H1 (cell line): ENCODE measurements at regions not wholly inside any gene's neighbourhood (a gene's known extent, or its start where the extent isn't known, plus 50 kb on each side); places are given as distances from the start of the nearest gene placed in this dataset.

ENCODE experiments used
- CTCF ChIA-PET: fragments of 300-600 bp; sonication (Branson Sonifier 250); formaldehyde crosslinking; loops from one replicate; lab custom pipeline; 2021; ENCODE audit not compliant: partially characterized antibody; lab: Charles Lee
- POLR2A ChIA-PET: fragments of 300-600 bp; sonication (Branson Sonifier 250); formaldehyde crosslinking; loops from one replicate; lab custom pipeline; 2021; ENCODE audit warnings: inconsistent platforms; ENCODE audit not compliant: partially characterized antibody; lab: Charles Lee
- DNase-seq, 2 experiments: peaks; one replicate each; pipeline versions ENCODE4 v3.0.0 to v3.0.0-alpha.2; 2010 to 2022; ENCODE audit warnings: low spot score in 2 of 2, low read depth in 1 of 2, mixed read lengths in 1 of 2
- FAIRE-seq: peaks from 2 replicates; lab custom pipeline; 2011; peaks lifted over from hg19 to GRCh38; lab: Jason Lieb, UNC
- H2AFZ ChIP-seq: 2 replicates; pipeline ENCODE4 v1.8.1; 2012; ENCODE audit warnings: low read length, inconsistent platforms
- H2AK5ac ChIP-seq: 2 replicates; pipeline ENCODE4 v1.6.1; 2013; ENCODE audit warnings: low read depth, low read length
- H2BK120ac ChIP-seq: replicated peaks from 2 replicates; pipeline ENCODE3; 2013; ENCODE audit warnings: low read depth, low read length, inconsistent platforms
- H2BK12ac ChIP-seq: 2 replicates; pipeline ENCODE4 v1.6.1; 2013; ENCODE audit warnings: low read depth, low read length
- H2BK15ac ChIP-seq: 2 replicates; pipeline ENCODE4 v1.6.1; 2013; ENCODE audit warnings: low read length
- H2BK20ac ChIP-seq: 2 replicates; pipeline ENCODE4 v1.6.1; 2013; ENCODE audit warnings: low read length
- H2BK5ac ChIP-seq: 2 replicates; pipeline ENCODE4 v1.6.1; 2013; ENCODE audit warnings: low read depth, low read length
- H3K14ac ChIP-seq: 2 replicates; pipeline ENCODE4 v1.6.1; 2013; ENCODE audit warnings: inconsistent platforms; ENCODE audit not compliant: insufficient read length
- H3K18ac ChIP-seq: 2 replicates; pipeline ENCODE4 v1.6.1; 2013; ENCODE audit warnings: low read length; ENCODE audit errors: extremely low read depth
- H3K23ac ChIP-seq: 2 replicates; pipeline ENCODE4 v1.6.1; 2013; ENCODE audit warnings: inconsistent platforms; ENCODE audit not compliant: insufficient read length
- H3K23me2 ChIP-seq: 2 replicates; pipeline ENCODE4 v1.6.1; 2013; ENCODE audit warnings: low read depth, low read length
- H3K27ac ChIP-seq: 2 replicates; pipeline ENCODE4 v1.6.1; 2011; ENCODE audit warnings: low read depth, low read length, inconsistent platforms
- H3K27me3 ChIP-seq, 4 experiments: replicated peaks in 1 of 4; 1 replicate in 1 of 4; 2 replicates in 3 of 4; pipeline versions ENCODE4 v1.6.1 to v1.8.1; 2011 to 2013; ENCODE audit warnings: low read length in 3 of 4, mild to moderate bottlenecking in 3 of 4, inconsistent platforms in 2 of 4, mixed read lengths in 2 of 4, moderate library complexity in 1 of 4; ENCODE audit not compliant: control insufficient read depth in 3 of 4, insufficient read depth in 3 of 4; ENCODE audit errors: extremely low read depth in 1 of 4
- H3K36me3 ChIP-seq, 4 experiments: 2 replicates each; pipeline versions ENCODE4 v1.6.1 to v1.8.1; 2011 to 2013; ENCODE audit warnings: mild to moderate bottlenecking in 4 of 4, low read length in 3 of 4, moderate library complexity in 2 of 4, control low read depth in 1 of 4, inconsistent platforms in 1 of 4; ENCODE audit not compliant: insufficient read depth in 4 of 4, control insufficient read depth in 2 of 4
- H3K4ac ChIP-seq: replicated peaks from 2 replicates; pipeline ENCODE3; 2013; ENCODE audit warnings: low read length, low read depth, mixed read lengths, inconsistent platforms; ENCODE audit not compliant: insufficient read length
- H3K4me1 ChIP-seq, 4 experiments: replicated peaks in 1 of 4; 1 replicate in 1 of 4; 2 replicates in 3 of 4; pipeline versions ENCODE4 v1.6.1 to v1.8.1; 2011 to 2013; ENCODE audit warnings: low read length in 3 of 4, inconsistent platforms in 2 of 4, mixed read lengths in 1 of 4; ENCODE audit not compliant: insufficient read depth in 4 of 4, control insufficient read depth in 3 of 4
- H3K4me2 ChIP-seq, 2 experiments: 2 replicates each; pipeline versions ENCODE4 v1.6.1 to v1.8.1; 2011 to 2013; ENCODE audit warnings: low read depth in 2 of 2, low read length in 2 of 2, control low read depth in 1 of 2, inconsistent platforms in 1 of 2, mild to moderate bottlenecking in 1 of 2; ENCODE audit not compliant: insufficient read depth in 1 of 2
- H3K4me3 ChIP-seq, 4 experiments: fragments of 200-600, 300-600 bp in 1 of 4; sonication (generic), shearing (Covaris generic), sonication (Bioruptor Twin) in 1 of 4; 2 replicates each; pipeline versions ENCODE4 v1.5.1 to v1.8.1; 2011 to 2016; ENCODE audit warnings: low read length in 4 of 4, low read depth in 3 of 4, control low read depth in 2 of 4, inconsistent platforms in 2 of 4, mild to moderate bottlenecking in 2 of 4, mixed read lengths in 1 of 4, moderate library complexity in 1 of 4; ENCODE audit not compliant: insufficient read depth in 2 of 4; ENCODE audit errors: extremely low read depth in 1 of 4
- H3K56ac ChIP-seq: replicated peaks from 2 replicates; pipeline ENCODE3; 2013; ENCODE audit warnings: low read depth, mild to moderate bottlenecking, mixed read lengths, low read length, inconsistent platforms; ENCODE audit not compliant: insufficient read length
- H3K79me1 ChIP-seq: 2 replicates; pipeline ENCODE4 v1.6.1; 2013; ENCODE audit warnings: low read depth, low read length, control low read depth
- H3K79me2 ChIP-seq, 2 experiments: 2 replicates each; pipeline versions ENCODE4 v1.6.1 to v1.8.1; 2012 to 2013; ENCODE audit warnings: low read length in 2 of 2, mild to moderate bottlenecking in 2 of 2, inconsistent platforms in 1 of 2; ENCODE audit not compliant: insufficient read depth in 2 of 2, control insufficient read depth in 1 of 2
- H3K9ac ChIP-seq, 4 experiments: replicated peaks in 1 of 4; 1 replicate in 1 of 4; 2 replicates in 3 of 4; pipeline versions ENCODE4 v1.6.1 to v1.8.1; 2011 to 2013; ENCODE audit warnings: low read depth in 3 of 4, low read length in 3 of 4, control low read depth in 2 of 4, mild to moderate bottlenecking in 2 of 4, moderate library complexity in 2 of 4, inconsistent platforms in 1 of 4; ENCODE audit errors: extremely low read depth in 1 of 4
- H3K9me3 ChIP-seq, 2 experiments: 2 replicates each; pipeline versions ENCODE4 v1.6.1 to v1.8.1; 2012 to 2013; ENCODE audit warnings: mild to moderate bottlenecking in 2 of 2, moderate library complexity in 2 of 2, control low read depth in 1 of 2, inconsistent platforms in 1 of 2, low read depth in 1 of 2, low read length in 1 of 2, mixed read lengths in 1 of 2; ENCODE audit not compliant: insufficient read depth in 2 of 2
- H4K20me1 ChIP-seq, 2 experiments: replicated peaks in 1 of 2; 2 replicates each; pipeline versions ENCODE3 to v1.8.1; 2011 to 2013; ENCODE audit warnings: inconsistent platforms in 2 of 2, low read length in 2 of 2, mild to moderate bottlenecking in 1 of 2; ENCODE audit not compliant: insufficient read depth in 2 of 2, control insufficient read depth in 1 of 2
- H4K5ac ChIP-seq: 2 replicates; pipeline ENCODE4 v1.6.1; 2013; ENCODE audit warnings: low read length, low read depth, mixed read lengths, inconsistent platforms; ENCODE audit not compliant: insufficient read length
- H4K8ac ChIP-seq: 2 replicates; pipeline ENCODE4 v1.8.0; 2013; ENCODE audit warnings: mild to moderate bottlenecking, moderate library complexity, low read length, inconsistent platforms; ENCODE audit not compliant: insufficient read depth; ENCODE audit errors: extremely low read depth
- H4K91ac ChIP-seq: replicated peaks from 2 replicates; pipeline ENCODE3; 2013; ENCODE audit warnings: low read length, mixed read lengths, inconsistent platforms; ENCODE audit not compliant: insufficient read length
- ASH2L ChIP-seq: fragments of 200-600, 300-600 bp; sonication (generic); IDR thresholded peaks from one replicate; pipeline ENCODE4 v1.7.1; 2017; ENCODE audit warnings: low read length
- BRCA1 ChIP-seq: IDR thresholded peaks from 2 replicates; pipeline ENCODE4 v1.6.1; 2012; ENCODE audit warnings: low read depth, low read length, improper control_type of control experiment
- KDM1A ChIP-seq: fragments of 200-600, 300-600 bp; sonication (generic); IDR thresholded peaks from 2 replicates; pipeline ENCODE4 v1.7.1; 2016; ENCODE audit warnings: mild to moderate bottlenecking, low read length, borderline replicate concordance
- KDM4A ChIP-seq: IDR thresholded peaks from one replicate; pipeline ENCODE4 v1.7.1; 2012; ENCODE audit warnings: low read depth, mild to moderate bottlenecking, moderate library complexity, low read length, inconsistent platforms; ENCODE audit not compliant: severe bottlenecking
- MAFK ChIP-seq: IDR thresholded peaks from 2 replicates; pipeline ENCODE4 v1.6.1; 2012; ENCODE audit warnings: low read depth, mild to moderate bottlenecking, improper control_type of control experiment, low read length
- NANOG ChIP-seq: IDR thresholded peaks from 2 replicates; pipeline ENCODE4 v1.6.1; 2011; ENCODE audit warnings: low read length, low read depth, mild to moderate bottlenecking, inconsistent platforms; ENCODE audit not compliant: insufficient read depth, poor library complexity, severe bottlenecking
- PHF8 ChIP-seq: fragments of 200-600 bp; sonication (generic); conservative IDR thresholded peaks from 2 replicates; pipeline ENCODE4 v1.7.1; 2012; ENCODE audit warnings: low read depth, mild to moderate bottlenecking, inconsistent platforms, low read length, moderate library complexity
- RAD21 ChIP-seq, 2 experiments: IDR thresholded peaks in 1 of 2; conservative IDR thresholded peaks in 1 of 2; 2 replicates each; pipeline ENCODE4 v1.6.1; 2011; ENCODE audit warnings: low read depth in 2 of 2, low read length in 2 of 2, improper control_type of control experiment in 1 of 2, inconsistent platforms in 1 of 2, mild to moderate bottlenecking in 1 of 2, moderate library complexity in 1 of 2
- RFX5 ChIP-seq: IDR thresholded peaks from 2 replicates; pipeline ENCODE4 v1.6.1; 2011; ENCODE audit warnings: low read depth, low read length, improper control_type of control experiment, borderline replicate concordance
- RXRA ChIP-seq: IDR thresholded peaks from 2 replicates; pipeline ENCODE4 v1.6.1; 2011; ENCODE audit warnings: low read depth, mild to moderate bottlenecking, low read length, moderate library complexity; ENCODE audit not compliant: insufficient read depth
- SIRT6 ChIP-seq: IDR thresholded peaks from one replicate; pipeline ENCODE4 v1.7.1; 2012; ENCODE audit warnings: low read length, inconsistent platforms
- SRF ChIP-seq: IDR thresholded peaks from 2 replicates; pipeline ENCODE4 v1.6.1; 2011; ENCODE audit warnings: mild to moderate bottlenecking, low read depth, low read length, moderate library complexity
- TAF7 ChIP-seq: optimal IDR thresholded peaks from 2 replicates; pipeline ENCODE3; 2011; ENCODE audit warnings: low read depth, mild to moderate bottlenecking, inconsistent platforms, low read length, moderate library complexity, borderline replicate concordance
- YY1 ChIP-seq: IDR thresholded peaks from 2 replicates; pipeline ENCODE4 v1.6.1; 2011; ENCODE audit warnings: low read depth, mild to moderate bottlenecking, low read length
- ZNF274 ChIP-seq: IDR thresholded peaks from 2 replicates; pipeline ENCODE4 v1.7.0; 2012; ENCODE audit warnings: low read length, borderline replicate concordance; ENCODE audit errors: extremely low read depth
- TF ChIP-seq, protein P1 (sequence below): IDR thresholded peaks from 2 replicates; pipeline ENCODE4 v1.6.1; 2012; ENCODE audit warnings: inconsistent platforms

DNA sequence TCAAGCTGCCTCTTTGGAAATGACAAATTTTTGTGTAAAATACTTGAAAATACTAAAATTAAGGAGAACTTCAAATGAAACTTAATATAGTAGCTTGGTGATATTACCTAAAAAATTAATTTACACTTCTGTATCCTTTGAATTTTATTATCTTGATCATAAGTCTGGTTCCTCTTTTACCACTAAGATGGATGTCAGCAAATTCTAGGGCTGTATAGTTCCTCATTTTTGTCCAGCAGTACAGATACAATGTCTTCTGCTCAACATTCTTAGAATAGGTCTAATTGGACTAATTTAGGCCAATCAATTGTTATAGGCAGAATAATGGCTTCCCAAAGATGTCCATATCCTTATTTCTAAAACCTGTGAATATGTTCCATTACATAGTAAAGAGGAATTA is 1298.0 kb upstream of the RAG2 start:
- Histone ChIP-seq H4K5ac (no peak overlapping the region), H3K36me3 (peaks cover 0 to 4% (median 0%) of the 10 kb centered on the region in 4 experiments; a peak in 3 of 8 replicates), H4K91ac (no peak overlapping the region), H2AFZ (no peak overlapping the region), H3K56ac (no peak overlapping the region), H3K79me2 (no peaks in the 10 kb centered on the region), H3K4me3 (no peak overlapping the region), H3K23ac (no peak overlapping the region), H3K18ac (no peak overlapping the region), H3K4me1 (no peaks in the 10 kb centered on the region), H2BK5ac (no peak overlapping the region), H2BK20ac (no peak overlapping the region), H3K14ac (no peak overlapping the region), H3K4me2 (no peak overlapping the region), H2BK120ac (no peak overlapping the region), H3K27me3 (no peaks in the 10 kb centered on the region), H4K20me1 (no peaks in the 10 kb centered on the region), H3K4ac (no peak overlapping the region), H3K23me2 (no peaks in the 10 kb centered on the region), H2BK12ac (no peak overlapping the region), H4K8ac (no peak overlapping the region), H3K9ac (no peak overlapping the region), H3K9me3 (peaks cover 14 to 22% of the 10 kb centered on the region in 2 experiments; a peak in 3 of 4 replicates), H3K79me1 (no peaks in the 10 kb centered on the region), H2BK15ac (no peak overlapping the region), H2AK5ac (no peak overlapping the region), H3K27ac (no peak overlapping the region)
- ChIA-PET CTCF (no interaction called here), POLR2A (no interaction called here)
- no peak for DNase-seq
- no peak for FAIRE-seq
- no peak for TF ChIP-seq BRCA1
- TF ChIP-seq, protein P1, sequence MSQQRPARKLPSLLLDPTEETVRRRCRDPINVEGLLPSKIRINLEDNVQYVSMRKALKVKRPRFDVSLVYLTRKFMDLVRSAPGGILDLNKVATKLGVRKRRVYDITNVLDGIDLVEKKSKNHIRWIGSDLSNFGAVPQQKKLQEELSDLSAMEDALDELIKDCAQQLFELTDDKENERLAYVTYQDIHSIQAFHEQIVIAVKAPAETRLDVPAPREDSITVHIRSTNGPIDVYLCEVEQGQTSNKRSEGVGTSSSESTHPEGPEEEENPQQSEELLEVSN: no peak
- no peak for TF ChIP-seq RAD21 (IDR thresholded peaks at IDR 0.05 in 1 of 2, conservative IDR thresholded peaks at IDR 0.05 in 1 of 2; ENCODE audit: low read depth in 2 of 2, low read length in 2 of 2)
- no peak for TF ChIP-seq SIRT6
- no peak for TF ChIP-seq PHF8
- TF ChIP-seq ZNF274: no peak
- TF ChIP-seq SRF: no peak
- TF ChIP-seq MAFK: no peak
- no peak for TF ChIP-seq ASH2L
- TF ChIP-seq TAF7: no peak
- no peak for TF ChIP-seq RXRA
- TF ChIP-seq RFX5: no peak
- no peak for TF ChIP-seq KDM1A
- no peak for TF ChIP-seq NANOG
- no peak for TF ChIP-seq YY1
- no peak for TF ChIP-seq KDM4A
